ENCODE measurements at regions not wholly inside any gene's neighbourhood (a gene's known extent, or its start where the extent isn't known, plus 50 kb on each side); places are given as distances from the start of the nearest gene placed in this dataset.

GRCh38 chr20:12659942-12660341 is 348.8 kb upstream of the SPTLC3 start:
- DNase-seq (ENCODE audit: low read depth in 3 of 3): no peak

DNA sequence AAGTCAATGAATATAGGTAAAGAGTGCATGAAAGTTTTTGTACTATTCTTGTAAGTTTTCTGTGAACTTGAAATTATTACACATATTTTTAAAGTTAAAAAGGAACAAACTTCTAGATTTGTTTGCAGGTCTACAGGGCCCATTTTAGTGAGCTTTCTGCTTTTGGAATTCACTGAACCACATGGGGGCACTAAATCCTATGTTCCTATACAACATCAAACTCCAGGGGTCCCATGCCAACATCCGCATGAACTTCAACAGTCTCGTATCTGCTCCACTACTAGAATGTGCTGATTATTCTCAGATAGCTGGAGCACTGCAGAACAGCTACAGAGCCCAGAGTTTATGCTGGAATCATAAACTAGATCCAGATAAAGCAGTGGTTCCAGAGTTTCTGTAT is 347.9 kb upstream of the SPTLC3 start:
- DNase-seq (ENCODE audit: low read depth in 3 of 3): no peak

DNA sequence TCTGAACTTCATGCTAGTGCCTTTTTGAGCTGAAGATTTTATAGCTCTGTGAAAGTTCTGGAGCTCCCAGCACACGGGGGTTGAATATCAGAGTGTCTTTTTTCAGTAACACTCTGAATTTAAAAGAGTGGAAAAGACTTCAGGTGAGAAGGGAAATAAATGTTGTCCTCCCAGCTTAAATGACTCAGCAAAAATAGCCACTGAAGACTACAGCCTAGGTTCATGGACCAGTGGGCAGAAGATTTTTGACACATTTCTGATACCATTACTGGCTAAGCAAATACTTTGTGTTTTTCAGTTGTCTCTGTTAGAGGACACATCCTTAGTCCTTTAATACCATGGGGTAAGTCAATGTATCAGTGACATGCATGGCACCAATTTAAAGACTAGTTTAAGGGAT is 338.5 kb upstream of the SPTLC3 start:
- DNase-seq (ENCODE audit: low read depth in 3 of 3): no peak

DNA sequence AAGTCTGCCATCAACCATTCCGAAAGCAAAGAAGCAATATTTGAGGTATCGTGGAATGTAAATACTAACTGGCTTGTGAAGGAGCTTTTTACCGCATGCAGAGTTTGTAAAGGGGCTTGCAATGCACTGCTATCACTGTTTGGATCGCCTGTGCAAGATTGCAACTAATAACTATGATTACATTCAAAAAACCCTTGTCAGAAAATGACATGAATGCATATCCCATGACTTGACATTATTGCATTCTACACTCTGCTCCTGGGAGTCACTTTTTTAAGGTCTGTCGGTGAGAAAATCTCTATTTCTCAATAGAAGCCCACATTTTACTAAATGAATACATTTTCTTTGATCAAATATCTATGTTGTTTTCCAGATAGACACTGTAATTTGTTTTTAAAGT is 335.4 kb upstream of the SPTLC3 start:
- no peak for DNase-seq (ENCODE audit: low read depth in 3 of 3)

DNA sequence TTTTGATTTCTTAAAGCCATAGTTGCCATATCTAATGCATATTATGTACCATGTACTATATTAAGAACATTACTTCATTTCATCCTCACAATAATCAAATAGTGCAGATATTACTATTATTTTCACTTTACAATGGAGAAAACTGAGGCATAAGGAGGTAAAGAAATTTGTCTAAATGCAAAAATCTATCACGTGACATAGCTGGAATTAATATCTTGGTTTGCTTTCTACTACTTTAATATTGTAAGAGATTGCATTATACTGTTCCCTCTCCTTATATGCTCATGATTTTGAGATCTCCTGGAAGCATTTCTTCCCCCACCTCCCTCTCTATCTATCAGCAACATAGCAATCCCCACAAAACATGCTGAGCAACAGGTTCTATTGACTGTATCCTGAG is 330.8 kb upstream of the SPTLC3 start:
- no peak for DNase-seq (ENCODE audit: low read depth in 3 of 3)

GRCh38 chr20:12679447-12679846 is 329.3 kb upstream of the SPTLC3 start:
- no peak for DNase-seq (ENCODE audit: low read depth in 3 of 3)

- DNase-seq (ENCODE audit: low read depth in 3 of 3): no peak
Observed at GRCh38 chr20:12682613-12683012, 326.2 kb upstream of the SPTLC3 start.

- DNase-seq (ENCODE audit: low read depth in 3 of 3): no peak
Observed at GRCh38 chr20:12687476-12687875, 321.3 kb upstream of the SPTLC3 start.

- DNase-seq (ENCODE audit: low read depth in 3 of 3): no peak
Observed at GRCh38 chr20:12695937-12696336, 312.8 kb upstream of the SPTLC3 start.

DNA sequence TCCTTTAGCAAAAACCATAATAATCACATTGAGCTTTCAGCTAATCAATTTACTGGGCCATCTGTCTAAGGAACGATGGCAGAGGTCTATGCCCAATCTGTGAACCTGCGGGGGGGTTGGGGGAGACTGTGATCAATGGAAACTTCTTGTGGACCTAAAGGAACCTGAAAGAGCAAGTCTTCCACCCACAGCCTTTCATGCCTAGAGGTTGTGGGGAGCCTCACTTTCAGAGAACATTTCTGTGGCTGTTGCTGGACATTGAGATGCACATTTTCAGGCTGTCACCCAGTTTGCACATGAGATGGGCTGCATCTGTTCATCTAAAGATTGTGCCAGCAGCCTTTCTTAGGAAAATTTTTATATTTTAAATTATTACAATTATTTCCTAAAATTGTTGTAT is 310.0 kb upstream of the SPTLC3 start:
- DNase-seq (ENCODE audit: low read depth in 3 of 3): no peak

DNA sequence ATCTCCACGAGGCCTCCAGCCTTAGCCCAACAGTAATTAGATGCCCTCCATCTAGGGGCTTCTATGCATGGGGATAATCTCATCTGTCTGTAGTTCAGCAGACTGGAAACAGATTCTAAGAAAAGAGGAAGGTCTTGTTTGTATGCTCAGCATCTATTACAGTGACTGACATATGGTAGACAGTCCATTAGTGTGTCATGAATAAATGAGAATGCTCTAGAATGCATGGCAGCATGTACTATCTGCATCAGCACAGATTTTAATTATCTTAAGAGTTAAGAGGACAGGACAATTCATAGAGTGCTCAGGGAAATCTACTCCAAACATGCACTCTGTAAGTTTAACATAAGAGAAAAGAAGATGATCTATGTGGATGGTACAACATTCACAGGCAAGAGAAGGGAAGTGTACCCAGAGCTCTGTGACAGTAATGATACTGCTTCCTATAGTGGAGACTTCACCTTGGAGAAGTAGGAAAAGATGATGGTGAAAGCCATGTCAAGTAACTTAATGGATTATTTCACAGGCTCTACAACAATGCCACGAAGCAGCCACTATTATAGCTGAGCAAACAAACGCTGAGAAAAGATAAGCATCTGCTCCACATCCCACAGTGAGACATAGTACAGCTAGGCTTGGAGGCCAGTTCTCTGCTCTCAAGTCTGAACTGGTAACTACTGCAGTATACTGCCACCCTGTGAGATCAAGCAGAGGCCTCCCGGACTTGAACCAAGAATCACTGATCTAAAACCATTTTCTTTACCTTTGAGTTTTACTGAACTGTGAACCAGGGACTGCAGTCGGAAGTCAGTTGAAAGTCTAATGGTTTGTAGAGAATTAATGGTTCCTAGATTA is 309.2 kb upstream of the SPTLC3 start:
- no peak for DNase-seq (ENCODE audit: low read depth in 3 of 3)

GRCh38 chr20:12700701-12701100 is 308.1 kb upstream of the SPTLC3 start:
- DNase-seq (ENCODE audit: low read depth in 3 of 3): no peak

GRCh38 chr20:12702312-12702711 is 306.5 kb upstream of the SPTLC3 start:
- no peak for DNase-seq (ENCODE audit: low read depth in 3 of 3)

DNA sequence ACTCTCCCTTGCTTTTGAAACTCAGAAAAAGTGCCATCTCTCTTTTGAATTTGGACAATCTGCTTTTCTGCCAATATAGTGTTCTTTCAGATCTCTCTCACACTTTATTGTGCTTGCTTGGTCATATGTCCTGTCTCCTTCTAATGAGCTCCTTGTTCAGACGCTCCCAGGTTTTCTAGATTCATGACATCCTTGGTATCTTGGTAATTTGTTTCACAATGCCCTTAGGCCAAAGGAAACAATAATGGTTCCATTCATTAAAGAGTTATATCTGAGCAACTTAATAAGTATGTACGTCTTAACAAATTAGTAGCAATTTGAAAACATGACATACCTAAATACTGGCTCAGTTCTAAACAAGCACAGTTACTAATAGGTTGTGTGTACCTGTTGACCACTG is 293.4 kb upstream of the SPTLC3 start:
- no peak for DNase-seq (ENCODE audit: low read depth in 3 of 3)

GRCh38 chr20:12715991-12716680 is 292.6 kb upstream of the SPTLC3 start:
- no peak for DNase-seq (ENCODE audit: low read depth in 3 of 3)

DNA sequence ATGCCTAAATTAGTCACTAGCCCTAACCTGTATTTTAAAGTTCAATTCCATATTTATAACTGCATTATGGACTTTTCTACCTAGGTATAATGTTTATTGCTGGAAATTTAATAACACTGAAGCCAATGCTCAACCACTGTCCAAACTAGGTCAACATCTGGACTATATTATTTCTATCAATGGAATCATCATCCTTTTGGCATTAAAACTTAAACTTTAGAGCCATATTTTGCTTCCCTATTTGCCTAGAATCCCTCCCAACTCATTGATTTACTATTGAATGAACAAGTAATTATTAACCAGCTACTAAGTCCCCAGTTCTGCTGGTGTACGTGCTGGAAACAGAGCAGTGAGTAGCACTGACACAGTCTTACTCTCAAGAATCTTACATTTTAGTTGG is 291.7 kb upstream of the SPTLC3 start:
- no peak for DNase-seq (ENCODE audit: low read depth in 3 of 3)

- no peak for DNase-seq (ENCODE audit: low read depth in 3 of 3)
Observed at GRCh38 chr20:12718619-12719018, 290.2 kb upstream of the SPTLC3 start.

GRCh38 chr20:12721636-12722035 is 287.1 kb upstream of the SPTLC3 start:
- DNase-seq (ENCODE audit: low read depth in 3 of 3): no peak

DNA sequence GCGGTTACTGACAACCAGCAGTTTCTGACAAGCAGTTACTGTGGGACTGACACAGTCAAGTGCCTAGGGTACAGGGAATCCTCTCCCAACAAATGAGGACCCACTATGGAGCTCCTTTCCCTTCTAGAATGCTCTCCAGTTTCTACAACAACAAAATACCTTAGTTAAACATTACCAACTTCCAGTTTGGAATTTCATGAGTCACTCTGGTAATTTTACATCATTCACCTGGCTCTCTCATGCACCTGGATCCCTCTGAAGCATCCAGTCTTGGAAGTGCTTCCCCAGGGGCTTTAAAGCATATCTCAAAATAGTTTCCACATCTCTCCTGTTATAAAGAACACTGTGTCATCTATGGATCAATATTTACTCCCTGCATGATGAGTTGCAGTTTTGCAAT is 286.7 kb upstream of the SPTLC3 start:
- no peak for DNase-seq (ENCODE audit: low read depth in 3 of 3)

DNA sequence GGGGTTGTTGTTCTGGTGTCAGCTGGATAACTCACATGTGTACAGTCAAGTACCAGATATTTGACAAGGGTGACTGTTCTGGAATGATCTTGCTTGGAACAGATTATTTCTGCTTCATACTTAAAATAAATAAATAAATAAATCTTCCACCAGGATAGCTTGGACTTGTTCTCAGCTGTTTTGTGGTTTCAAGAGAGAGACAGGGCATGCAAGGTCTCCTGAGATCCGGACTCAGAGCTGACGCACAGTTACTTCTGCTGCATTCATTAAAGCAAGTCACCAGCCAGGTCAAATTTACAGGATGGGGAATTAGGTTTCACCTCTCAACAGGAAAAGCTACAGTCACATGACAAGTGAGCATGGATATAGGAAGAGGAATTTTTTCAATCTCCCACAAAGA is 285.0 kb upstream of the SPTLC3 start:
- no peak for DNase-seq (ENCODE audit: low read depth in 3 of 3)

DNA sequence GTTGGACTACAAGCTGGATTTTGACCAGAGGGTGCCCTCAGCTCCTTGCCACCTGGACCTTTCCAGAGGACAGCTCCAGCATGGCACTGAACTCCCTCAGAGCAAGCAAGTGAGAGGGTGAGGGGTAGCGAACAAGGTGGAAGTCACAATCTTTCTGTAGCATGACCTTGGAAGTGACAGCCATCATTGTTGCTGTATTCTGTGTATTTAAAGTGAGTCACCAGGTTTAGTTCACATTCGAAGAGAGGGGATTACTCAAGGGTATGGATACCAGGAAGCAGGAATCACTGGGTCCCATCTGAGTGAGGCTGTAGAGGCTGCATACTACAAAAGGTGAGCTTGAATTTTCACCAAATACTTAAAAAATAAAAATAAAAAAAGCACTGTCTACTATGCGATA is 280.0 kb upstream of the SPTLC3 start:
- DNase-seq (ENCODE audit: low read depth in 3 of 3): no peak

- DNase-seq (ENCODE audit: low read depth in 3 of 3): no peak
Observed at GRCh38 chr20:12729326-12729725, 279.4 kb upstream of the SPTLC3 start.

GRCh38 chr20:12733811-12734210 is 275.0 kb upstream of the SPTLC3 start:
- no peak for DNase-seq (ENCODE audit: low read depth in 3 of 3)

All from stimulated activated CD4-positive, alpha-beta T cell treated with anti-CD3 and anti-CD28 coated beads, TNF-alpha, amount 100 ng/mL, for 24 hours (primary cell).